GM18868 (cell line): ENCODE measurements at regions not wholly inside any gene's neighbourhood (a gene's known extent, or its start where the extent isn't known, plus 50 kb on each side); places are given as distances from the start of the nearest gene placed in this dataset.

Experiments used
- ATAC-seq: cut with Tn5 transposase; IDR thresholded peaks from one replicate; pipeline ENCODE4 v1.9.1; 2021; ENCODE audit warnings: mild to moderate bottlenecking, moderate library complexity; ENCODE audit not compliant: unreplicated experiment

DNA sequence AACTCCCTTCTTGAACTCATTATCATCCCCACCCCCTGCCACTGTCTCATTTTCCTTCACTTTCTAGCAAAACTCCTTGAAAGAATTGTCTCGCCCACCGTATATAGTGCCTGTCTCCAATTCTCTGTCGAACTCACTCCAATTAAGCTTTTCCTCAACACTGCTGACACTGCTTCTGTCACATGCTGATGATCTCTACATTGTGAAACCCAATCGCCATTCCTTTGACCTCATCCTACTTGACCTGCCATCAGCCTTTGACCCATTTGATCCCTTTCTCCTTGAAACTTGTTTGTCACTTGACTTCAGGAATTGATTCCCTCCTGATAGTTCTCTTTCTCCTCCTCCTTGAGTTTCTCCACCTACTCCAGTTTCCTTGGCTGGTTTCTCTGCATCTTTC is 54.8 kb downstream of the CCDC71L start:
- ATAC-seq, result no peak

DNA sequence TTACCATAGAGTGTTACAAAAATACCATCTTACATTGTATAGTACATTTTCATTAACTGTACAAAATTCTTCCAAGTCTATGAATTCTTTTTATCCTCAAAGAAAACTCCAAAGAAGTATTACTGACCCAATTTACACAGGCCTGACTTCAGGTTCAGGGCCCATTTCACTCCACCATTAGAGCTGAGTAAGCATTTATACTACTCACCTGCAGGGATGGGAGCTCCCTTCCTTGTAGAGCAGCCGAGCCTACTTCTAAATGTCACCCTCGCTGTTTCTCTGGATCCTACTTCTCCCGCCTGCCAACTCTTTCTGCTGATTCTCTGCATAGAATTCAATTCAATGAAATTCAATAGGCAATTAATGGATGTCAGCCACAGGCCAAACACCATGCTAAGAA is 56.0 kb downstream of the CCDC71L start:
- no peak for ATAC-seq

DNA sequence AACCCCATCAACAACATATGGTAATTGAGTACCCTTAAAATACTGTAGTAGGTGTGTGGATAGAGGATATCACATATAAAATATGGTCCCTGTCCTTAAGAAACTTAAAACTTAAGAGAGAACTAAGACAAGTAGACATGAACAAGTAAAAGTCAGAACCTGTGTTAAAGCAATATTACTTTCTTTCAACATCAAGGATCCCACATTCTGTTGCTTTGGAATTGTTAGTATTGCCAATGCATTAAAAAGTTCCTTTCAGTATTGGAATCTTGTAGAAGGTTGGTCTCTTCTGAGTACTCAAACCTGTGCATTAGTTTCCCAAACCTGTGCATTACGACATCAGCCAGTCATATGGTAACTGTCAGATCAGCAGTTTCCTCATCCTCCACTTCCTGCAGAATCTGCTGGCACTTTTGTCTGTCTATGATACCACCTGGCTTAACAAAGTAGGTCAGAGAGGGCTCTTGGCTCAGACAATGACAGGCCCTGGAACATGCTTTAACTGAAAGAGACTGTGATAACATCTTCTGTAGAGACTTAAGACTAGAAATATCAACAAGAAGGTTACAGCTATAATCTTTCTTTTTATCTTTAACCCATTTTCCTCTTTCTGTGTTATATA is 56.5 kb downstream of the CCDC71L start:
- no peak for ATAC-seq

DNA sequence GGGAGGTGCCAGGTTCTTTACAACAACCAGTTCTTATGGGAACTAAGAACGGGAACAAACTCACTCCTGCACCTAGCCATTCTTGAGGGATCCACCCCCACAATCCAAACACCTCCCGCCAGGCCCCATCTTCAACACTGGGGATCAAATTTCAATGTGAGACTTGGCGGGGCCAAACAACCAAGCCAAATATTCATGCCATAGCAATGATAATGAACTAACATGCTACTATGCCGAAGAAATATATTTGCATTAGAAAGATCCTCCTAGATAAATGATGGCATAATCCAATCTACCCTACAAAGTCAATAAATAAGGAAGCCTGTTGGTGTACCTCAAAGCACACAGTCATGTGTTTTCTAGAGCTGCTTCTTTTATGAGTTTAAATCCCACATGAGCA is 57.6 kb downstream of the CCDC71L start:
- ATAC-seq, result no peak

DNA sequence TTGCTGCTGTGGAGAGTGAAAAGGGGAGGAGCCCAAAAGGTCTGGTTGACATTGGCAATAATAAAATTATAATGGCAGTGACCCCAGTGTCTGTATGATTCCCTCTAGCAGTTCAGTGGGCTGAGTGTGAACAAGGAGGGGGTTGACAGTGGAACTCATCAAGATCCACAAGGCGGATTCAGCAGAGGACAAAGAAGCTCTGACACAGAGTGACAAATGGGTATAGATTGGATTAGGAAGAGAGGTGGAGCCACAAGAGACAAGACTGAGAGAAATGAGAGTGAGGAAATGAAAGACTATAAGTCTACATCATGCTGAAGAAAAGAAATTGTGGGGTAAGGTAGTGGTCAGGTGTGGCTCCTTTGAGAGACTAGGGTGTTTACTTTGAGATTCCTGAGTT is 58.9 kb downstream of the CCDC71L start:
- no peak for ATAC-seq

DNA sequence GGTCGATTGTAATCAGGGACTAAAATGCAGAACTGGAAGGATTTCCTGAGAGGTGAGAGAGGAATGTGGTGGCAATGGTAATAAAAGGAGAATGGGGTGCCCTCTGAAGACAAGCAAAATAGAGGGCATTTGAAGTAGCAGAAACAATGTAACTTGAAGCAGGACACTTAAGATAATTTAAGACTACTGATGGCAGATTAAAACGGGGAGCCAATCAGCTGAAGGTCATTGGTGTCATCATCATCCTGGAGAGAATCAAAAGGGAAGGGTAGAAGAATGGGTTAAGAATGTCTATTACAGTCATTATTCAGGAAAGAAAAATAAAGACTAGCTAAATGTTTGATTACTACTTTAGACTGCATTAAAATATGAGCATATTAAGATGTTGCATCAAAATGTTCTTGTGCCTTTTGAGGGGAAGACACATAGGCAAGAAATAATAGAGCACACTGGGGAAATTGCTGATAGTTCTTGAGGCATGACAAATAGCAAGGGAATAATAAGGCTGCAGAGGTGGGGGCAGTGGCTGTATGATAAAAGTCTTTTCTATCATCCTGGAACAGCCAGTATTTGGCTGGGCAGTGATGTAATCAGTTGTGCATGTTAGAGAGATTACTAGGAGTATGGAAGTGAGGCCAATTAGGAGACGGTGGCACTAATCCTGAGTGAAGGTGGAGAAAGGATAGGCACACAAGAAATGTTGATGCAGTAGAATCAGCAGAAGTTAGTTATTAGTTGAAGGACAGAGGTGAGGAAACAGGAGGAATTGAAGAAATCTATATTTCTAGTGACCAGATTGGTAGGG is 60.2 kb downstream of the CCDC71L start:
- ATAC-seq, result no peak

DNA sequence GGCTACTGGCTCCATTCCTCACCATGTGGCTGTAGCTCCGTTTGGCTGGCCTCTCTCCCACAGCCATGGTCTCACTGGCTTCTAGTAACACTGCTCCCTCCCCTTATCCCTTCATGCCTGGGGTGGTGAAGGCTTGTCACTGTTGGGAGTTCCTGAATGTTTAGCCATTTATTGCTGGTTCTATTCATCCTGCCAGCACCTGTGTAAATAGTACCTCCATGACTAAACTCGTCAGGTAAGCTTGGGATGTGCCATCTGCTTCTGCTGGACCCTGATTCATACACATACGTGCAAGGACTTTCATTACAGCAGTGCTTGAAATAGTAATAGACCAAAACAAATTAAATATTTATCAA is 61.6 kb downstream of the CCDC71L start:
- ATAC-seq, result no peak

DNA sequence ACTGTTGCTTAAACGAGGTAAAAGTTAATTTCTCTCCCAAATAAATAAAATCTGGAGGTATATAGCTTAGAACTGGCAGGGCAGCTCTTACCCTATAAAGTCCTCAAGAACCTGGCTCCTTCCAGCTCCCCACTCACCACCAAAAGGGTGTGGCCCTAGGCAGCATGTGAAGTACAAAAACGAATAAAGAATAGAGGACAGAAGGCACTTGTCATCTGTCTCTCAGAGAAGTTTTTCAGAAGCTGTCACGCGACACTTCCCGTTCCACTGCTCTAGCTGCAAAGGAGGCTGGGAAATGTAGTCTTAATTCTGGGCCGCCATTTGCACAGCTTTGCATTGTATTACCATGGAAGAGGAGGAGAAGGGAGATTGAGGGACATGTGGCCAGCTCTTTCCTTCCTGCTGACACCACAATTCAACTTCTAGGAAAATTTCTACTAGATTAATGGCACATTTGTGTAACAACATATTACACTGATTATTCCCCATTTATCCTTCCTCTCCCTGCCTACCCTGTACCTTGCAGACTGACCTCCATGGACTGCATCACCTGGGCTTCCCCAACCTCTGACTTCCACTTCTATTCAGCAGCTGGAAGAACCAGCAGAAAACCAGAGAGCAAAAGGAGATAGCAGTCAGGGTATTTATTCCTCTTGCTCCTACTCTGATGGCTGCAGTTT is 62.2 kb downstream of the CCDC71L start:
- peak; percentile 97 for ATAC-seq

DNA sequence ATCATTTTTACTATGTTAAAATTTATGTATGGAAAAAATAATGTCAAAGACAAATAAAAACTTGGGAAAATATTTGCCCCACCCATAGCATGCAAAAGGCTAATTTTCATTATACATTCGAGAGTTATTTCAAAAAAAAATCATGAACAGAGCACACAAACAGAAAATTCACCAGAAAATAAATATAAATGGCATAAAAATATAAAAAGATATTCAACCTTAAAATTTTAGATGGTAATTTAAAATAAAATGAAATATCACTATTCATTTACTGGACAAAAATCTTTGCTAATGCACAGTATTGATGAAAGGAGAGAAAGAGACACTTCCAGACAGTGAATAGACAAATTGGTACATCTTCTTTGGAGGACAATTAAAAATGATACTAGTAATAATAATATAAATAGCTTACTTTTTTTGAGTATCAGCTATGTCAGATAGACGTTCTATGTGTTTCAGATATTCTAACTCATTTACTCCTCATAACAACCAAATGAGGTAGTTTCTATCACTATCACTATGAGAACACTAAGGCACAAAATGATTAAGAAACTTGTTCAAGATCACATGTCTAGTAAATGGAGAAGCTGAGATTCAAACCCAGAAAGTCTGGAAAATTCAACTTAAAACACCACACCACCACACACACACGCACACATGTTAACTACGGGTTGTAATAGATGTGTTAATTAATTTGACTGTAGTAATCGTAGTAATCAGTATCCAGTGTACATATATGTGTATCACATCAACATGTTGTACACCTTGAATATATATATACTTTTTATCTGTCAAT is 63.0 kb downstream of the CCDC71L start:
- no peak for ATAC-seq

DNA sequence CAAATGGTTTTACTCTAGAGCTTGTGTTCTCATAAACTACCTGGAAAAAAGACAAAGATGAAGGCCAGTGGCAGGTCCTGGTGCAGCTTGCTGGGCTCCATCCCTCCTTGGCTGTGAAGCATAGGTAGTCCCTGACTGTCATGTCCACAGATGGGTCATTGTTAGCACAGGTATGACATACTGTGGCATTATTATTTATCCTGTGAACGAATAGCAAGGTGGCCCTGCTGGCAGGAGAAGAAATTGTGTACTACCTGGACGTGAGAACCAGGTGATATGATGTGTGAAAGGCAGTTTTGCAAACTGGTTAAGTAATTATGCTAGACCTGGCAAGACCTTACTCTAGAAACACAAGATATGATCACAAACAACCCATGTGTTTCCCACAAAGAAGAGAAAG is 63.9 kb downstream of the CCDC71L start:
- ATAC-seq, result no peak

DNA sequence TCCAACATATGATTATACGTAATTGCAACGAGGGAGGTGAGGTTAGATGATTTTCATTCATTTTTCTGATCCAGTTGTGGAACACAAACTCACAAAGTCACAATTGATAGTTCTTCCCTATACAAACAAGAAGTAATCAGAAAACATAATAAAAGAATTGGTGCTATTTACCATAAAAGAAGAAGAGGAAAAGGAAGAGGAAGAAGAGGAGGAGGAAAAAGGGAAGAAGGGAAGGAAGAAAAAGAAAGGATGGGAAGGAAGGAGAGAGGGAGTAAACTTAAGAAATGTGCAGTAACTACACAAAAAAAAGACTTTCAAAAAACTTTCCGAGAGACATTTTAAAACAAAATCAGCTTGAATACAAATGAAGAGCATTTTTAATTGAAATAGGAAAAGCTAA is 65.0 kb downstream of the CCDC71L start:
- no peak for ATAC-seq

DNA sequence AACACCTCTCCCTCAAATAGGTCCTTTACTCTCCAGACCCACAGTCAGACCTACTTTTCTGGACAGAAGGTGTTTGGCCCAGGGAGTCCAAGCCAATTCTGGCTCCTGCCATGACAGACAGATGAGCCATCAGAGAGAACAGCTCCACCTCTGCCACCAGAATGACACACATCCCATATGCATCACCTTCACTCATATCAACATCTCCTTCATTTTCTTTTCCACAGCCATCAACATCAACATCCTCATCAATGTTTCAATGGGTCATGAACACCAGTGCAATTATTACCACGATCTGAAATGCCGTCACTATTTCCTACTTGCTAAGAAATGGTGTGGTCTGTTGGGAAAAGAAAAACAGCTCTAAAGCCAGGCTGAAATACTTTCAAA is 67.9 kb downstream of the CCDC71L start:
- ATAC-seq, result no peak

DNA sequence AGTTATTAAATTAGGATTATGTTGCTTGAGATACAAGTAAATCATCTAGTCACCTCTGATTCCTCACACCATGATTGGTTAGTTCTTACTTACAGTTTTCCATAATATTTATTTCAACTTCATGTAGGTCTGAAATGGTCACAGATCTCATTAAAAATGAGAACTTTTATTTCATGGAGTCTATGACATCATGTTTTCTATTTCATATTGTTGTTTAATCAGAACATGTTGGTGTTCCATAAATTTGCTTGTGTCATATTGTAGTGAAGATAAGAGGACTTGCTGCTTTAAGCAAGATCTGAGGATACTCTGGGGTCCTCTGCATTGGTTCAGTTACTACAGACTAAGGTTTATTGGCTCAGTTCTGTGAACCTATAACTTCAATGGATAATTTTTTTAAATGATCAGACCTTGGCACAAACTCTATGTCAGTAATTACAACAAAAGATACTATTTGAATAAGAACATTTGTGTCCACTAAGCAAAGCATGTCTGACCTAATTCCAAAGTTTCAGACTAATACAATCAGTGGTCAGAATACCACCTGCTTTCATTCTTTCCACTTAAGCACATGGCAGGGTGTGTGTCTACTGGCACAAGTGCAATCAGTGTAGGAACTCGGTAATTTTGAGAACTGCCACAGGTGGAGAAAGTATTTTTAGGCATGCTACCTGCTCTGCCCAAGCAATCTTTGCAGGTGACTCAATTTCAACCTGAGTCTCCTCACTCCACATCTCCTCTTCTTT is 68.5 kb downstream of the CCDC71L start:
- no peak for ATAC-seq

DNA sequence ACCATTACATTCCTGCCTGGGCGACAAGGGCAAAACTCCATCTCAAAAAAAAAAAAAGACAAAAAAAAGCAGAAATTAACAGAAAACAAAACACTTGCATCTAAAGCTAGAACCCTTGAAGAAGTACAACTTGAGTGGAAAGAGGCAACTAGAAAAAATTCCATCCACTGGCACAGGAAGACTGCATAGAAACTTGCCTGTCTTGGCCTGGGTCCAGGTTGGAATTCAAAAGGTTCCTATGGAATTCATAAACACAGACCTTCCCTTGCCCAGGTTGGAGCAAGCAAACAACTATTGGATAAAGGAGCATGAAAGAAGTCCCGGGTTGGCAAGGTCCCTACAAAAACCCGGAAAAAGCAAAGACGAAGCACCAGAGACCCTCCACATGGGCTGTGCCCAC is 69.8 kb downstream of the CCDC71L start:
- ATAC-seq, result no peak

DNA sequence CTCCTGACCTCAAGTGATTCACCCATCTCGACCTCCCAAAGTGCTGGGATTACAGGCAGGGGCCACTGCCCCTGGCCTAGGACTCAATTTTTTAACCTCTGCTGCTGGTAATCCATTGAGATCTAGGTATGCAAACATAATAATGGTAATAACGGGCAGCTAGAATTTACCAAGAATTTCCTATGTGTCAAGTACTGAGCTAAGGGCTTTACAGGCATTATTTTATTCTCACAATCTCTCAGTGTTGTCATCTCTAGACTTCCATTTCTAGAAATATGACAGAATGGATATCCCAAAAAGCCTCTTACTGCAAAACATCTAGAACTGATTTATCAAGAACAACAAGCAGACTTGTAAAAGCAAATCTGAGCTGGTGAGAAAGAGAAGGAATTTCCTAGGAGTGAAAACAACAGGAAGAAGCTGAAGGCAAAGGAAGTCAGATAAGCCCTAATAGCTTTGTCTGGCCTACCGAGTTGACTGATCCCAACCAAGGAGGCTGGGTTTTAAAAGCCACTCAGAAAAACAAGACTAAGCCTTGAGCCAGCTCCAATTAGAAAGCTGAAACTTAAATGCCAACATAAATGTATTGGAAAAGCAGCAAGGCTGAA is 70.6 kb downstream of the CCDC71L start:
- ATAC-seq, result no peak

DNA sequence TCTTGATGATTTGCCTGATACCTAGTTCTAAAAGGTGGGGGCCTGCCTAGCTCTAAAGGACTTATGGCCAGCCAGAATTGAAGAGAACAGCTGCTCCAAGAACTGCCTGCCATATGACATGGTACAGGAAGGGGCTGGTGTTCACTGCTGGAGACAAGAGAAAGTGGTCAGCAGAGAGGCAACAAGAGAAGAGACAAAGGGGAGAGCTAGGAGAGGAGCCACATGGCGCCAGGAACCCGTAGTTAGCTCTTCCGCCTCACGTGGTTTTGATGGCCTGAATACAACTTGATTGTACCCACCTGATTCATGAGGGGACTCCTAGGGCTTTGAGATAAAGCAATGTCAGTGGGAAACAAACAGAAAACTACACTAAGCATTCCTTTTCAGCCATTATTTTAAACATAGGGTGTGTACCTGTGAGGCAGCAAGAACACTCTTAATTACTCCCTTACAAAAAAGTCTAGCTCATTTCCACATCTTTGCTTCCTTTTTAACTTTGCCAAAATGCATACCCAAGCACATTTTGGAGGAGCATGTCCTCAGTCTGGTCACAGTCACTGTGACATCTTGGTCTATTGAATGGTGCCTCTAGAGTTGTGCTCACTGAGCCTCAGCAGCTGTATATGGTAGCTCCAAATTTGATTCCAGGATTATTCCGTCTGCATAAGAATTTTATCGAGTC is 71.6 kb downstream of the CCDC71L start:
- ATAC-seq, result no peak

DNA sequence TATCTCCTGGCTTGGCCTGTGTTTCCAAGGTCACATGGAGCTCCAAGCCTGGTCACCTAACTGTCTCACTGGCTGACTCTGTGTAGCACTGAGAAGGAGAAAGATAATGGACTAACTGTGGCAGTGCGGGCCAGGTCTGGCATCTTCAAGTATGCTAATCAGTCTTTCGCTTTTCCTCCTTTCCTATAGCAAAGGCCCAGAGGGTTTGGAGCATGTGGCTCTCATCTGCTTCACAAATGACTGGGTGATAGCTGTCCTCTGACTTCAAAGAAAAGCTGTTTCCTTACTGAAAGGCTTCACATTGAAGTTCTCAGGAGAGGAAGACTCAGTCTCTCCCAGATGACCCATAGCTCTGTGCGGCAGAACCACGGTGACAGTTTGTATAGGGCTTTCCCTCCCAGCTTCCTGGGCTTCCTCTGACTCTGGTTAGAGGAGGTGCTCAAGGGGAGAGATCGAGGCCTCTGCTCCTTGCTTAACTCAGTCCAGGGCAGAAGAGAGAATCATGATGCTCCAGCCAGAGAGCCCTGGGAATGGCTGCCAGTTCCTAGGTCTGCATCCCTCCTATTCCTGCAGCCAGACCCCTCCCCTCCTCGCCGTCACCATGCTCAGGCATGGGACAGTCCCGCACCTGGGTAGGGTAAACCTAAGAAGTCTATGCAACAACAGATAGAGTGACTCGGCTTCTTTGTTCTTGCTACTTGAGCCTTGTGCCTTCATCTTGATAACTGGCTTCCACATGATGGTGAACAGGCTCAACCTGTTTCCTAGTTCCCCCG is 72.3 kb downstream of the CCDC71L start:
- ATAC-seq, result no peak

DNA sequence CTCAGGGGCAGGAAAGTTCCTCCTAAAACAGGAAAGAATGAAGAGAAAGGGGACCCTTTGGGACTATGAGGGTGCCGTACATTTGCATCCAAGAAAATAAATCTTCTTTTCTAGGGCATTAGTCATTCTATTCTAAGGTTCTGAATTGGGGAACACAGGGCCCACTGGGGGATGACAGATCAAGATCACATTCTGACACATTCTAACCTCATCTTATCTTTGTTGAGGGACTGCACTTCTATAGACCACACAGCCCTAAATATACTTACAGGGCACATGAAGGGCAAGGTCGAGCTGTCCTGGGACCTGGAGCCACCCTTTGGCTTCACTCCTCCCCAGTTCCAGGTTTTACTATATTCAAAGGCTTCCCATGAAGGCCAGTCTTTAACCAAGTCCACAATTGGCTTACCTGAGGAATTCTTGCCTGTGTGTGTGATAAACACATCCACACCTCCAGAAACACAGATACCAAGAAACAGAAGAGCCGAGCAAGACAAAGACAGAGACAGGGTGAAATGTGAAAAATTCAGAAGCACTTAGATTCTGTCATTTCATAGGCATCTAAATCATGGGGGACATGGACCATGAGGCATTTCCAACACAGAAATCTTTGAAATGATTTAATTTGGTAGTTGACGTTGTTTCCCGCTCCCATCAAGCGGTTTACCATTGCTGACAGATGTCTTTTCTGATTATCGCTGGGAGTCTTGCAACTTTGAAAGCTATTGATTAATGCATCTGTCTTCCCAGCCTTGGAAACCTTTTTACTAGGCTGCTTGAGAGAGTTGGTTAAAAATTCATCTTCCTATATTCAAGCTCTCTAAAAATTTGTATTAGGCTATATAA is 75.8 kb downstream of the CCDC71L start:
- ATAC-seq, result no peak
